Prostate gland (tissue), 2 donors: ENCODE measurements at regions not wholly inside any gene's neighbourhood (a gene's known extent, or its start where the extent isn't known, plus 50 kb on each side); places are given as distances from the start of the nearest gene placed in this dataset.

Experiments used
- CTCF ChIP-seq, 4 experiments: fragments of 200-600 bp in 2 of 4; fragments of 450-650 bp in 2 of 4; sonication (generic) in 2 of 4; IDR thresholded peaks; 1 replicate in 3 of 4; 2 replicates in 1 of 4; pipeline ENCODE4 v1.5.1; 2016 to 2019; ENCODE audit warnings: antibody characterized with exemption in 4 of 4, mild to moderate bottlenecking in 2 of 4, moderate library complexity in 2 of 4
- POLR2A ChIP-seq: fragments of 450-650 bp; IDR thresholded peaks from one replicate; pipeline ENCODE4 v1.6.1; 2016; ENCODE audit warnings: antibody characterized with exemption, mild to moderate bottlenecking

- no peak for TF ChIP-seq CTCF (IDR thresholded peaks at IDR 0.05)
- no peak for TF ChIP-seq POLR2A
Measured at GRCh38 chr17:55654022-55654421, 68.6 kb downstream of the TMEM100 start.
